PC-9 (cell line): ENCODE measurements at regions not wholly inside any gene's neighbourhood (a gene's known extent, or its start where the extent isn't known, plus 50 kb on each side); places are given as distances from the start of the nearest gene placed in this dataset.

ENCODE experiments used
- BruUV-seq: library from RNA; stranded (reverse); fragments of 400-500 nt; replicated peaks from 2 replicates; lab custom pipeline; 2021; lab: Mats Ljungman, UMichigan
- CTCF ChIA-PET: fragments of 300-600 bp; sonication (Branson Sonifier 250); formaldehyde crosslinking; loops from one replicate; lab custom pipeline; 2022; ENCODE audit warnings: antibody characterized with exemption; lab: Charles Lee
- POLR2A ChIA-PET: fragments of 300-600 bp; sonication (Branson Sonifier 250); formaldehyde crosslinking; loops from one replicate; lab custom pipeline; 2022; ENCODE audit warnings: antibody characterized with exemption; ENCODE audit not compliant: unreplicated experiment; lab: Charles Lee
- DNase-seq, 2 experiments: peaks; one replicate each; pipeline versions ENCODE4 v3.0.0 to v3.0.0-alpha.2; 2015 to 2022; ENCODE audit warnings: mixed read lengths in 1 of 2
- H2AFZ ChIP-seq: fragments of 200-600 bp; sonication (generic); 2 replicates; pipeline ENCODE4 v1.8.1; 2017; ENCODE audit warnings: antibody characterized with exemption
- H3F3A ChIP-seq: fragments of 200-600 bp; sonication (generic); 2 replicates; pipeline ENCODE4 v1.8.1; 2017; ENCODE audit warnings: antibody characterized with exemption, mild to moderate bottlenecking, low read depth; ENCODE audit not compliant: insufficient read depth
- H3K27ac ChIP-seq: fragments of 200-600 bp; sonication (generic); 2 replicates; pipeline ENCODE4 v1.6.1; 2016; ENCODE audit warnings: mixed run types
- H3K27me3 ChIP-seq: fragments of 200-600 bp; sonication (generic); 2 replicates; pipeline ENCODE4 v1.6.1; 2016; ENCODE audit warnings: low read depth, mixed run types; ENCODE audit not compliant: insufficient read depth
- H3K36me3 ChIP-seq: fragments of 200-600 bp; sonication (generic); 2 replicates; pipeline ENCODE4 v1.6.1; 2016; ENCODE audit warnings: low read depth, mixed run types
- H3K4me1 ChIP-seq: fragments of 200-600 bp; sonication (generic); replicated peaks from 2 replicates; pipeline ENCODE4 v1.6.1; 2016; ENCODE audit warnings: mixed run types; ENCODE audit not compliant: insufficient read depth
- H3K4me2 ChIP-seq: fragments of 200-600 bp; sonication (generic); 2 replicates; pipeline ENCODE4 v1.6.1; 2017; ENCODE audit warnings: mixed run types
- H3K4me3 ChIP-seq: fragments of 200-600 bp; sonication (generic); 2 replicates; pipeline ENCODE4 v1.6.1; 2016; ENCODE audit warnings: mixed run types
- H3K79me2 ChIP-seq: fragments of 200-600 bp; sonication (generic); 2 replicates; pipeline ENCODE4 v1.6.1; 2017; ENCODE audit warnings: low read depth, mixed run types
- H3K9me2 ChIP-seq: fragments of 200-600 bp; sonication (generic); 2 replicates; pipeline ENCODE4 v1.8.1; 2017; ENCODE audit warnings: mild to moderate bottlenecking; ENCODE audit not compliant: insufficient read depth
- H3K9me3 ChIP-seq: fragments of 200-600 bp; sonication (generic); 2 replicates; pipeline ENCODE4 v1.8.1; 2016; ENCODE audit warnings: low read depth; ENCODE audit not compliant: insufficient read depth
- H4K20me1 ChIP-seq: fragments of 200-600 bp; sonication (generic); 2 replicates; pipeline ENCODE4 v1.8.1; 2017; ENCODE audit not compliant: insufficient read depth
- CTCF ChIP-seq: fragments of 200-600 bp; sonication (generic); conservative IDR thresholded peaks from 2 replicates; pipeline ENCODE4 v1.6.1; 2017; ENCODE audit warnings: mixed run types, antibody characterized with exemption, mild to moderate bottlenecking, moderate library complexity
- EZH2 ChIP-seq: fragments of 200-600 bp; sonication (generic); IDR thresholded peaks from 2 replicates; pipeline ENCODE4 v1.8.0; 2017; ENCODE audit warnings: antibody characterized with exemption, low read depth
- intact Hi-C: fragments of 100-400 bp; cut with micrococcal nuclease; formaldehyde crosslinking; loops from one replicate; pipeline ENCODE4 v1.10.0; 2022; ENCODE audit not compliant: unreplicated experiment

GRCh38 chr5:82599030-82599429, 320.9 kb upstream of the RPS23 start:
- POLR2A ChIA-PET: no interaction called here
- BruUV-seq: no TSS peak
- Histone ChIP-seq H3K9me3 (no peaks in the 10 kb centered on the region), H3K4me2 (no peak overlapping the region), H3K9me2 (no peaks in the 10 kb centered on the region), H3K27ac (no peak overlapping the region), H3K4me3 (no peak overlapping the region), H3K36me3 (no peaks in the 10 kb centered on the region), H3K27me3 (no peaks in the 10 kb centered on the region), H4K20me1 (no peaks in the 10 kb centered on the region), H2AFZ (no peak overlapping the region), H3K4me1 (no peaks in the 10 kb centered on the region), H3F3A (no peaks in the 10 kb centered on the region; the same call in 1 of the 2 replicates), H3K79me2 (no peaks in the 10 kb centered on the region)
- DNase-seq: no peak
- no peak for TF ChIP-seq CTCF
- no peak for TF ChIP-seq EZH2
- CTCF ChIA-PET: no interaction called here
- intact Hi-C loops: no loop called here

GRCh38 chr5:82597437-82597836, 319.3 kb upstream of the RPS23 start:
- H3F3A ChIP-seq: no peaks in the 10 kb centered on the region; the same call in 1 of the 2 replicates
- no peak overlapping the region for H3K27ac ChIP-seq
- no peak overlapping the region for H2AFZ ChIP-seq
- no TSS peak for BruUV-seq
- no peak overlapping the region for H3K4me3 ChIP-seq
- TF ChIP-seq CTCF (no peak), EZH2 (no peak)
- H3K9me2 ChIP-seq: no peaks in the 10 kb centered on the region
- no peaks in the 10 kb centered on the region for H3K27me3 ChIP-seq
- H3K4me2 ChIP-seq: no peak overlapping the region
- no peaks in the 10 kb centered on the region for H4K20me1 ChIP-seq
- no peaks in the 10 kb centered on the region for H3K4me1 ChIP-seq
- no peaks in the 10 kb centered on the region for H3K9me3 ChIP-seq
- ChIA-PET CTCF (no interaction called here), POLR2A (no interaction called here)
- no peaks in the 10 kb centered on the region for H3K36me3 ChIP-seq
- DNase-seq: no peak
- no peaks in the 10 kb centered on the region for H3K79me2 ChIP-seq
- intact Hi-C loops: no loop called here

- intact Hi-C loops: no loop called here
- H3K27me3 ChIP-seq: no peaks in the 10 kb centered on the region
- POLR2A ChIA-PET: no interaction called here
- no peak overlapping the region for H3K4me2 ChIP-seq
- no peaks in the 10 kb centered on the region for H3K4me1 ChIP-seq
- H3F3A ChIP-seq: no peaks in the 10 kb centered on the region; the same call in 1 of the 2 replicates
- no peak overlapping the region for H3K27ac ChIP-seq
- H2AFZ ChIP-seq: no peak overlapping the region
- no peaks in the 10 kb centered on the region for H3K9me3 ChIP-seq
- H3K9me2 ChIP-seq: no peaks in the 10 kb centered on the region
- H4K20me1 ChIP-seq: no peaks in the 10 kb centered on the region
- CTCF ChIA-PET: interaction anchor here (0.6 kb wide), 1 partner anchor 191 kb away, joined by 14 read pairs; no protein-coding TSS in a partner anchor
- no peak for TF ChIP-seq CTCF
- TF ChIP-seq EZH2: no peak
- H3K79me2 ChIP-seq: no peaks in the 10 kb centered on the region
- H3K36me3 ChIP-seq: no peaks in the 10 kb centered on the region
- BruUV-seq: no TSS peak
- no peak for DNase-seq
- H3K4me3 ChIP-seq: no peak overlapping the region
These were observed 318.3 kb upstream of the RPS23 start for GRCh38 chr5:82596451-82596850.
